NCI-H128 (cell line): ENCODE measurements at regions not wholly inside any gene's neighbourhood (a gene's known extent, or its start where the extent isn't known, plus 50 kb on each side); places are given as distances from the start of the nearest gene placed in this dataset.

ENCODE experiments used
- DNase-seq: peaks from one replicate; lab custom pipeline; 2025; ENCODE audit not compliant: unreplicated experiment; lab: John Stamatoyannopoulos, UW

DNA sequence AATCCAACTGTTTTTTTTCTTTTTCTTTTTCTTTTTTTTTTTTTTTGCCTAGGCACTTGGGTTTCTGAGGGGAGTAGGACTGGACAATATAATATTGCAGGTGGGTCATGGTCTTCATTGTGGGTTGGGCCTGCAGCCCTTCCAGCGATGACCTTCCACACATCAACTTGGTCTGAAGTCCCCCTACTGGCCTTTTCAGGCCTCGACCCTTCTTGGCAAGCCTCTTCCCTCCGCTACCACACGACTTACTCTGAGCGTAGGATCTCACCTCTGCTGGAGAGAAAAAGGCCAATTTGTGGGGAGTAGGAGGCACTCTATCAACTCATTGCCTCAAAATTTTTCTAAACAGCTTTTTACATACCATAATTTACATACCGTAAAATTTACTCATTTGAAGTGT is 51.1 kb upstream of the GRIK3 start:
- DNase-seq = no peak

DNA sequence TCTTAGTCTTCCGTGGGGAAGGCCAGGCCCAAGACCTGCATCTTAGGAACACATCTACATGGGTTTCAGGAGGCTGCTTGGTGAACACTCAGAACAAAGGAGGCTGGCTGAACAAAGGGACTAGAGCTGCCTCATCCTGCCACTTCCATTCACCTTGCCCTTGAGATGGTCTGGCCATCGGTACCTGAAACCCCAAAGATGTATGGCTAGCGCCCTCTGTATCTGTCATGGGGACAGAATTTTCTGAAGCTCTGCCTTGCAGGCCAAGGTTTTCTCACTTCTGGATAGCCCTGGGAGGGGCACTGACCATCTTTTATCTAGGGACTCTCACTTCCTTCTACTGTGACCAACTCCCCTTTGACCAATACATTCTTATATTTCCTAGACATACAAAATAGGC is 55.4 kb upstream of the GRIK3 start:
- DNase-seq = no peak

DNA sequence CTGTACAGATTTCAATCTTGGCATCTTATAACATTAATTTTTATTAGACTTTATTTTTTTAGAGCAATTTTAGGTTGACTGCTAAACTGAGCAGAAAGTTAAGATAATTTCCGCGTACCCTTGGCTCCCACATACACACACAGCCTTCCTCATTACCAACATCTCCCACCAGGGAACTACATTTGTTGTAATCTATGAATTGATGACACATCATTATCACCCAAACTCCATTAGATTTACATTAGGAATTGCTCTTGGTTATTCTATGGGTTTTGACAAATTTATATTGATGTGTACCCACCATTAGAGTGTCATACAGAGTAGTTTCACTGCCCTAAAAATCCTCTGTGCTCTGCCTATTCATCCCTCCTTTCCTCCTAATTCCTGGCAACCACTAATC is 56.4 kb upstream of the GRIK3 start:
- no peak for DNase-seq

DNA sequence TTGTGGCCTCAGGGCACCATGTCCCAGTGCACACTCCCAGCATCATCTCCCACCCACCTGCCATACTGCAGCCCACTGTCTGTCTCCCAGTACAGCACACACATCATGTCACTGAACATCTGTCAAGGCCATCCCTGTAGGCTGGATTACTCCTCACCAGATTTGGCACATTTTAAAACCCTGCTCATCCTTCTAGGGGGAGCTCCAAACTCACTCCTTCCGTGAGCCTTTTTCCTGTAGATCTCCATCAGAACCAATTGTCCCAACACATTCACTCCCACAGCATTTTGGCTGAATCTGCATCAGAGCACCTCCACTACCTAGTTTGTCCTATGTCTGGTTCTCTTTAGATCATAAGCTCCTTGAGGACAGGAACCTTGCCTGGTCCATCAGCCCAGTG is 58.6 kb upstream of the GRIK3 start:
- no peak for DNase-seq

DNA sequence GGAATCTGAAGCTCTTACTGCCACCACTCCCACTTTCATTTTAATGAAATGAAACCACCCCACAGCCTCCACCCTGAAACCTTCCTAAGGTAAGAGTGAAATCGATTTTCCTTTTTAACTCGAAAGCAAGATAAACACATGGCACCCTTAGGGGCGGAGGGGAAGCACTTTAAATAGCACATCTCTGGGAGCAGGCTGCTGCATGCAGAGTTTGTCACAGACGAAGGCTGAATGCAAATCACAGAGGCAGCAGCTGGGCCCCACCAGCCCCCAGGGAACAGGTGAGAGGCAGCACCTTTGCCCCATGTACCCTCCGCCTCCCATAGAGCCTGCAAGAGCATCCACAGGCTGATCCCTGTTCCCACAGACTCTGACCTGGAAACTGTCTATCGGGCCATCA is 60.0 kb upstream of the GRIK3 start:
- DNase-seq = no peak

DNA sequence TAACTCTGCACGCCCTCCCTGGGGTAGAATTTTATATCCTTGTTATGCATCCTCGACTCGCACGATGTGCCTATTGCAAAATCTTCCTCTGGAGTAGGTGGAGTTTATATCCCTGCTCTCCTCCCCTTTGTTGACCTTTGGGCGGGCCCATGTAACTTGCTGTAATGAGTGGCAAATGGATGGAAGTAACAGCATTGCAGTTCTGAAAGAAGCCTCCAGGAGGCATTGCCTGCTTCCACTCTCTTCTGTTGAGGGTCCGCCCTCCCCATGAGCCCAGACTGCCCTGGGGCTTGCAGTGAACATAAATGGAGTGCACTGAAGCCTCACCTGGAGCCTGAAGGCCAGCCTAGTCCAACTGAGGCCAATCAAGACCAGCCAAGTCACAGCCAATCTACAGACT is 62.2 kb upstream of the GRIK3 start:
- no peak for DNase-seq

DNA sequence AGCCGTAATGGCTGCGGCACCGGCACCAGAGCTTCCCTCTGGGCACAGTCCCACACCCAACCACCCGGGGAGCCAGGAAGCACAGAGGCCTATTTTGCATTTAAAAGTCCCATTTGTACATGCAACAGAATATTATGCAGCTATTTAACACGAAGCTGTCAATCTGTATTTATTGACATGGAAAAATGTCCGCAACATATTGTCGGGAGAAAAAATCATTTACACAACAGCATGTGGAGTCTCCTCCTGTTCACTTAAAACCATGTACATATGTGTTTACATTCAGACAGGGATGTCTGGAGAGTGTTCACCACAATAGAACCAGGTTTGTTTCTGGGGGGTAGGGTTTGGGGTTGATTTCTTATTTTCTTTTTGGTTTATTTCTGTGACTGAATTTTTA is 63.4 kb upstream of the GRIK3 start:
- DNase-seq = no peak

DNA sequence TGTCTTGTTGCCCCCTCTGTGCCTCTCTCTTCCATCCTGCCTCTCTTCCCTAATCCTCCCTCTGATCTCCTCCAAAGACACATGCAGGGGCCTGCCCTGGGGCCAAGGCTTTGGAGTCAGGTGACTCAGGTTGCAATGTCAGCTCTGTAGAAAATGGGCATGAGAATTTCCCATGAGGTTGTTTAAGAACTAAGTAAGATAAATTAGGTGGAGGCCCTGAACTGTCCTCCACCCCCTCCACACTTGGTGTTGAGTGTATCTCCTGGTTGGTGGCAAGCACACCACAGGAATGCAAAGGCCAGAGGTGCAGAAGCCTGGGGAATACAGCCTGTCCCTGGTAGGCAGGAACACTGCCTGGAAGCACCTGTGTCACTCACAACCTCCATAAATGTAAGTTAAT is 63.9 kb upstream of the GRIK3 start:
- no peak for DNase-seq

DNA sequence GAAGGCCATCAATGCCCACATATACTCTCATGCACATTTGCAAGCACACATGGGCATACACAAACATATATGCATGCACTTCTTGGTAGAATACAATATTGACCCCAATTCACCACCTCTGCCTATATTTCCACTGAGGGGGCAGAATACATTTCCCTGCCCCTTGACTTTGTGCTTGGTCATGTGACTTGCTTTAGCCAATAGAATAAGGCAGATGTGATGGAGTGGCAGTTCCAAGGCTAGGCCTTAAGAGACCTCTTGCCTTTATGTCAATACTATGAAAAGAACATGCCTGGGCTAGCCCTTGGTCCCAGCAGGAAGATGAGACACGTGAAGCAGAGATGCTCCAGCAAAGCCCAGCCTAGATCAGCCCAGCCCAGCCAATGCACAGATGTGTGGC is 66.0 kb upstream of the GRIK3 start:
- DNase-seq = no peak

DNA sequence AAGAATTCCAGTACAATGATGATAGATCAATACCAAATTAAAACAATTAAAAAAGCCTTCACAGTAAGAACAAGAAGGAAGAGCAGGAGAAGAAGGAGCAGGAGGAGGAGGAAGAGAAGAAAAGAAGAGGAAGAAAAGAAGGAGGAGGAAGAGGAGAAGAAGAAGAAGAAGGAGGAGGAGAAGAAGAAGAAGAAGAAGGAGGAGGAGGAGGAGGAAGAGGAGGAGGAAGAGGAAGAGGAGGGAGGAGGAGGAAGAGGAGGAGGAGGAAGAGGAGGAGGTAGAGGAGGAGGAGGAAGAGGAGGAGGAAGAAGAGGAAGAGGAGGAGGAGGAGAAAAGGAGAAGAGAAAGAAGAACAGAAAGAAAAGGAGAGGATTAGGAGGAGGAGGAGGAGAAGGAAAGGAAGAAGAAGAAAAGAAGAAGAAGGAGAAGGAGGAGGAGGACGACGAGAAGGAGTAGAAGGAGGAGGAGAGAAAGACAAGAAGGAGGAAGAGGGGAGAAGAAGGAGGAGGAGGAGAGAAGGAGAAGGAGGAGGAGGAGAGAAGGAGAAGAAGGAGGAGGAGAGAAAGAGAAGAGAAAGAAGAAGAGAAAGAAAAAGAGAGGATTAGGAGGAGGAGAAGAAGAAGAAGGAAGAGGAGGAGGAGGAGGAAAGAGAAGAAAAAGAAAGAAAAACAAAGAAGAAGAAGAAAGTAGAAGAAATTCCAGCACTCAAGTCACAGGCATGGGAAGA is 68.5 kb upstream of the GRIK3 start:
- DNase-seq = no peak

DNA sequence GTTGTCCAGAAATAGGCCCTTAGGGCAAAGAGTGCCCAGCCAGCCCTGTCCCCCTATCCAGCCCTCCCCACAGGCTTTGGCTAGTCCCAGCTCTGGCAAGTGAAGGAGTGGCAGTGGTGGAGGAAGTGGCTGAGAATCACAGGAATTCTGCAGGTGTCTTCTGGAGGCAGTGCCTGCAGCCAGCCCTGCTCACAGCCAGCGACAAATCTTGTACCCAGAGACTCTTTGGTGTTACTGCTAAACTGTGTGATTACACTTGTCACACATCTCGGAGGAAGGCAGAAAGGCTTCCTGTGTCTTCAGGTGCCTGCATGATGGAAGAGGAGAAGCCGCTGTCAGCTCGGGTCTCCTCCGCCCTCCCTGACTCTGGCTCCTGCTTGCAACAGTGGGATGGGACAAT is 71.6 kb upstream of the GRIK3 start:
- no peak for DNase-seq

DNA sequence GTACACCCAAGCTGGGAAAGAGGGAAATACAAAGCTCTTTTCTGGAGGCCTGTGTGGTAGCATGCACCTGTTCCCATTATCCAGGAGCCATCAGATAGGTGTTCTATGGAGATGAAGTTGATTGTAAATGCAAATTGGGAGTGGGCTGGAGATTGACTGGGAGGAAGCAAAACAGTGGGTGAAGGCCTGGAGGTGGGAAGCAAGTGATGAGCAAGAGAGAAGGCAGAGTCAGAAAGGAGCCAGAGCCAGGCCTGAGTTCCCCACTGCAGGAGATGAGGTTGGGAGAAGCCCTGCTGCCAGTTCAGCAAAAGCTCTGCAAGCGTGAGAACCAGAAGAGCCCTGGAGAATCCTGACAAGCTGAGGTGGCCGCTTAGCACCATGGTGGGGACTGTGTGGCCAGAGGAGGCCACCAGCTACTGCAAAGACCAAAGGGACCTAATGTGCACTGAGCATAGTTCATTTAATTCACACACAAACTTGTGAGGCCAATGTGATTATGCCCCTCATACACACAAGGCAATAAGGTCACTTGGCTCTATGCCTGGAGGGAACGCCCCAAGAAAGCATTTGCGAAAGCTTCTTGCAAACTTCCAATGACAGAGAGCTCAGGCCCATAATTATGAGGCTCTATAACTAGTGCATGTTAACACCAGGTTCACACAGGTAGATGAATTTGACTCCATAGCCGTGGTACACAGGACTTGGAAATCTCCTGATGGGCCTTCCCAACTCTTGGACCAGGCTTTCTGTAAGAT is 73.0 kb upstream of the GRIK3 start:
- DNase-seq = no peak

DNA sequence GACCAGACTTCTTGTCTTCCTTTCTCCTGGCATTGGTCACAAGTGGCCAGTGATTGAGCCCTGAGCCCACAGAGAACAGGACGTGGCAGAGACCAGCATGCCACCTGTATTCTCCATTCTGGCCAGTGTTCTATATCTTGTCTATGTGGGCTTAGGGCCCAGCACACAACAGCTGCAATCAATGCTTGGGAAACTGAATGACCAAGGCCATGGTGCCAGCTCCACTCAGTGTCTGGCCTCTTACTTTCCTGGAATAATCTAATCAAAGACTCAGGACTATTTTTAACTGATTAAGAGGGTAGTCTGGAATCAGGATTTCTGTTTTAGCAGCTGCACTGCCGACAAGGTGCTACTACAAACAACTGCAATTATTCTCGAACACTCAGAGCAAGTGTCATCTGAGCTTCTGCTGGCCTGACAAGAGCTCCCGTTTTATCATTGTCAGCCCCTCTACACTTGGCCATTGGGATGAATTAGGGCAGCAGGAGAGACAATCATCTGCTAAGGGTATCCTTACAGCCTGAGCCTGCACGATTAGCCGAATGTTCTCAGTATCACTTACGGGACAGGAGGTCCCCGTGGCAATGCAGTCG is 74.4 kb upstream of the GRIK3 start:
- DNase-seq = no peak

DNA sequence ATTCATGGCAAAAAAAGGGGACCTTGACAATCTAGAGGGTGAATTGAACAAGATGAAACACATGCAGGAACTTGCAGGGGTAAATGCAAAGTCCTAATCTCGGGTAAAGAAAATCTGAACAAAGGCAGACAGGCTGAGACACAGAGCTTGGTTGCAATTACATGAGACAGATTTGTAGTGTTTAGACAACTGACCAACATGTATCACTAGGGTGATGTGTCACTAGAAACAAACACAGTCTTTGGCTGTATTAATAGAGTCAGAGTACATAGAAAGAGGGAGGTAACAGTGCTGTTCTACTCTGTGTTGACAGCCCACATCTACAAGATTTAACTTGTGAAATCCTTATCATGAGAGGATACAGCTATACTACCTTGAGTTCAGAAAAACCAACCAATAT is 78.1 kb upstream of the GRIK3 start:
- no peak for DNase-seq

DNA sequence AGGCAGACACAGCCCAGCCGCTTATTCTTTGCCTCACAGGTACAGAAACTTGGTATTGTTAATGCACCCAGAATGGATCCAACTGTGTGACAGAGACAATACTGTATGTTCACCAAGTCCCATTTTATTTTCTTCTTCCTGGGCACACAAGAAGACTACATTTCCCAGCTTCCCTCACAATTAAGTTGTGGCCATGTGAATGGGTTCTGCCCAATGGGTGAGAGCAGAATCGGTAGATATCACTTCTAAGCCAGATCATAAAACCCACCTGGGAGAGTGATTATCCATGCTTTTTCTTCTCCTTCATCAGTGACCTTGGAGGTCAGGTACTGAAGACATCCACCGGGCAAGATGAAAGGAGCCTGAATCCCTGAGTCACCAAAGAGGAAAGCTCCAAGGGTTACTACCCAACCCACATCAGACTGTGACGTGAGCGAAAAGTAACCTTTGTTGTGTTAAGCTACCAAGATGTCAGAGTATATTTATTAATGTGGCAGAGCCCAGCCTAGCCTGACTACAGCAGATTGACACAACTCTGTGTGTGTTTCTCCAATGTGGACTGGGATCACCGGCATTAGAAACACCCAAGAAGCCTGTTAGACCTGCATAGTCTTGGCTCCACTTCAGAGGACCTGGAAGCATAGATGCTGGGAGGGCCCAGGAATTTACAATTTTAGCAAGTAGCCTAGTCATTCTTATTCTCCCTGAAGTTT is 79.1 kb upstream of the GRIK3 start:
- no peak for DNase-seq

DNA sequence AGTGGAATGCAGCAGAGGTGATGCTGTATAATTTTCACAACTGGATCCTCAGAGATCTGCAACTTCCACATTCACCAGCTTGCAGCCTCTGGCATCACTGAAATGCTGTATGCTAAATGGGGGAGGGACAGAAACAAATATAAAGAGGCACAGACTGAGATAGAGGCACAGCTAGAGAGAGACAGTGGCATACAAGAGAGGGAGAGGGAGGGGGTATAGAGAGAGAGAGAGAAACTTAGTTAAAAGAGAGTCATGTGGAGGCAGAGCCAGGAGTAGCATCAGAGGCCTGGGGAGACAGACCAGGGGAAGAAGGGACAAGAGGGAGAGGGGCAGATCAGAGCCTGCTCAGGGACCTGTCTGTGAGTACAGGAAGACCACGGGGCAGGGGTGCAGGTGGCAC is 84.5 kb upstream of the GRIK3 start:
- no peak for DNase-seq

DNA sequence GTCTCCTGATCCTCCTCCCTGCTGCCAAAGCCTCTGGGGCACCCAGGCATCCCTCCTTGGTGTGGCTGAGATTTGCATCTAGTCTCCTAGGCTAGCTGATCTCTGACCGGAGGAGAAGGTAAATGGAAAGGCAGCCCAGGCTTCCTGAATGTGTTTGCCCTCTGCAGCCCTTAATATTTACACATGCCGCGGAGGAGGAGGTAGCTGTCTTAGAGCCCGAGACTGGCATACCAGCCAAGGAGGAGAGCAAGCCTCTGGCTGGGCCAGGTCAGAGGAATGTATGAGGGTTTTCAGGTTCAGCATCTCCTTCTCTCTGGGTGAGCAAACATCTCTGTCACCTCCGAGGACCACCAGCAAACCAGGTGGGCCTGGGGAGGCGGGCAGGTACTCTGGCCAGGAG is 86.0 kb upstream of the GRIK3 start:
- no peak for DNase-seq

DNA sequence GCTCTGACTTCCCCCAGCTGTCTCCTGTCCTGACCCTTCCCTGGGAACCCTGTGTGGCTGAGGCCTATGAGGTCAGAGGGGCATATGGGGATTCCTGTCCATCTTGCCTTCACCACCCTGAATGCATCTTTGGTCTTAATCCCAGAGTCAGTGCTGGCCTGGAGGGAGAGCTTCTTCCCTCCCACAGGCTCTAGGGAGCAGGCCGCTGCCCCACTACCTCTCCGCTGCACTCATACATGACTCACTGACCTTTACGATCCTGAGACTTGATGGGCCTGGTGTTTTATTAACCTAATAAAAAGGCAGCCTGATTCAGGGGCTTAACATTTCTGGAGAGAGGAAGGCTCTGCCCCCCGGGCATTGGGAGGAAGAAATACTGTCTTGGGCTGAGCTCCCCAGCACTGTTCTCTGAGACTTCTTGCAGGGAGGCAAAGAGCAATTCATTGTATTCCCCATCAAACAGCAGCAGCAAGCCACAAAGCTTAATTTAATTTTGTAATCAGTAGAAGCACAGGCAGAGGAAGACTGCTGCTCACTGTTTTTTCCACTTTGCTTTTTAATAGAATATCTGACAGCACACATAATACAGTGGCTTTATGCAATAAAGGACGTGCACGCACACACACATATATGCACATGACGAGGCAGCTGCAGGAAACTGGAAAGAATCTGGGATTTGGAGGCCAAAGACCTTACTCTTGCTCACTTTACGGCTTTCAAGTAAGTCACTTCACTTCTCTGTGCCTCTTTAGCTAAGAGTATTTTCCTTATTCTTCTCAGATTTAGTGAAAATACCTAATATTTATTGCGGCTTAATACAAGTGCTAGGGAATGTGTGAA is 89.2 kb upstream of the GRIK3 start:
- no peak for DNase-seq

DNA sequence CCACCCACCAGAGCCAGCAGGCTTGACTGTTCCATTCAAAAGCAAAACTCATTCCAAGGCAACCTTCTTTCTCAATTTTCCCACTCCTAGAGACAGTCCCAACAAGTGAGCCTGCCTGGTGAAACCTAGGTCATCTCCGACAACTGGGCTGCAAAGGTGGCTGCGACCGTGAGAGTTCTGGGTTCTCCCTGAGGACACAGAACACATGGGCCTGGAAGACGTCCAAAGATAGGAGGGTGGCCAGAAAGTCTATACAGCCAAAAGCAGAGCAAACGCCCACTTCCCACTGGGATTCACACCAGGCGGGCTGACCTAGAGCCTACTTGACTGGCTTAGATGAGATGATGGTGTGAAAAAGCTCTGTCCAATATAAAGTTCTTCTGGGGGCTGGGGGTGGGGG is 90.2 kb upstream of the GRIK3 start:
- no peak for DNase-seq

DNA sequence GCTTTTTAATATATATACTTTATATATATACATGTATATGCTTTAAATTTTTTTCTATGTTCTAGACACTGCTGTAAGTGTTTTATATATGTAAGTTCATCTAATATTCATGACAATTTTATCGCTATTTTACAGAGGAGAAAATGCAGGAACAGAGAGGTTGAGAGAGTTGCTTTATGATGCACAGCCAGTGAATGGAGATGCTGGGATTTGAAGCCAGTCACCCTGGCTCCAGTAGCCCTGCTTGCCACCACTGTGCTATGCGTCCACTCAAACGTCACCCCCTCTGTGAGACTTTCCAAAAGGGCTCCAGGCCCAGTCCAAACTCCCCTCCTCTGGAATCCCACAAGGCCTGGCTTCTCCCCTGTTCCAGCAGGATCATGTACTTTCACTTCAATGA is 91.0 kb upstream of the GRIK3 start:
- DNase-seq = no peak

DNA sequence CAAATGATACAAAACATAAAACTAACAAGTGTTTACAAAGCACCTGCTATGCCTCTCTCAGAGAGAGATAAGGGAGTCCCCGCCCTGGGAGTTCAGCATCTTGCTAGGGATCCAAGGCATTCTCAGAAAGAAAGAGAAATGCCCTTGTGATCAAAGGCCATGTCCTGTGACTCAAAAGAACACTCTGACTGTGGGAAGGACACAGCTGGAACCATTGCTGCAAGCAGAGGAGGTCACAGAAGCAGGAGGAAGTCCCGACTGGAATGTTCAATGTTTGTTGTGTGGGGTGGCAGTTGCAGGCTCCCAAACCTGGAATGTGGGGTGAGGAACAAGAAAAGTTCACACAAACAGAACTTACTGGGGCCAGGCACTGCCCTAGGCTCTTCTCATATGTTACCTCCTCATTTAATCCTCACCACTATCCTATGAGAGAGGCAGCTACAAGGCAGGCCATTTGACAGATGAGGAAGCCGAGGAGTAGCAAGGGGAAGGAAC is 93.0 kb upstream of the GRIK3 start:
- DNase-seq = no peak
